HAP-1 (cell line): ENCODE measurements at regions not wholly inside any gene's neighbourhood (a gene's known extent, or its start where the extent isn't known, plus 50 kb on each side); places are given as distances from the start of the nearest gene placed in this dataset.
"Not testable (repeated sequence)": the region's sequence is repeated elsewhere in the genome, so short reads cannot be mapped to it uniquely, and the experiment has no call there.

ENCODE experiments used
- DNase-seq, 2 experiments: peaks; one replicate each; pipeline ENCODE4 v3.0.0-alpha.2; 2016 to 2020; ENCODE audit warnings: low spot score in 2 of 2
- H3K27me3 ChIP-seq: fragments of 250-450 bp; sonication (Bioruptor Pico); 2 replicates; pipeline ENCODE4 v1.5.1; 2020; ENCODE audit warnings: low read depth, mild to moderate bottlenecking, moderate library complexity
- H3K36me3 ChIP-seq: fragments of 250-450 bp; sonication (Bioruptor Pico); replicated peaks from 2 replicates; pipeline ENCODE4 v1.5.1; 2020; ENCODE audit warnings: mild to moderate bottlenecking
- H3K4me1 ChIP-seq: fragments of 250-450 bp; sonication (Bioruptor Pico); 2 replicates; pipeline ENCODE4 v1.5.1; 2020; ENCODE audit warnings: mild to moderate bottlenecking
- H3K4me3 ChIP-seq: fragments of 250-450 bp; sonication (Bioruptor Pico); 2 replicates; pipeline ENCODE4 v1.5.1; 2020; ENCODE audit warnings: mild to moderate bottlenecking, moderate library complexity
- H3K9me3 ChIP-seq: fragments of 250-450 bp; sonication (Bioruptor Pico); 2 replicates; pipeline ENCODE4 v1.5.1; 2020; ENCODE audit warnings: mild to moderate bottlenecking, moderate library complexity
- in situ Hi-C: fragments of 300-500 bp; cut with MboI; formaldehyde crosslinking; loops from 3 replicates; pipeline ENCODE4 v1.14.3; 2020; ENCODE audit warnings: low sequenced_read_pairs, inconsistent platforms, mixed read lengths

DNA sequence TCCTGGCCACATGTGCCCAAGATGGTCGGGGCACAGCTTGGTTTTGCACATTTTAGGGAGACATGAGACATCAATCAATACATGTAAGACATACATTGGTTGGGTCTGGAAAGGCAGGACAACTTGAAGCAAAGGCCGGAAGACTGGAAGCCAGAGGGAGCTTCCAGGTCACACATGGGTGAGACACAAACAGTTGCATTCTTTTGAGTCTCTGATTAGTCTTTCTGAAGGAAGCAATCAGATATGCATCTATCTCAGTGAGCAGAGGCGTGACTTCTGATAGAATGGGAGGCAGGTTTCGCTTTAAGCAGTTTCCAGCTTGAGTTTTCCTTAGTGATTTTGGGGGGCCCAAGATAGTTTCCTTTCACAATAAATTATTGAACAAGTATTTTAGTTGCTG lies 172.5 kb downstream of the RASEF start:
- no peaks in the 10 kb centered on the region for H3K36me3 ChIP-seq
- in situ Hi-C loops: no loop called here
- H3K4me1 ChIP-seq: peaks cover 7% of the 10 kb centered on the region
- H3K9me3 ChIP-seq: no peaks in the 10 kb centered on the region
- DNase-seq: no peak
- H3K27me3 ChIP-seq: no peaks in the 10 kb centered on the region
- no peak overlapping the region for H3K4me3 ChIP-seq

GRCh38 chr9:82890865-82891264 lies 172.1 kb downstream of the RASEF start:
- no peak overlapping the region for H3K4me3 ChIP-seq
- DNase-seq: no peak
- H3K9me3 ChIP-seq: no peaks in the 10 kb centered on the region
- in situ Hi-C loops: no loop called here
- H3K27me3 ChIP-seq: no peaks in the 10 kb centered on the region
- peaks cover 7% of the 10 kb centered on the region for H3K4me1 ChIP-seq
- H3K36me3 ChIP-seq: no peaks in the 10 kb centered on the region

- in situ Hi-C loops: no loop called here
- H3K36me3 ChIP-seq: no peaks in the 10 kb centered on the region
- H3K27me3 ChIP-seq: no peaks in the 10 kb centered on the region
- DNase-seq: no peak
- H3K9me3 ChIP-seq: no peaks in the 10 kb centered on the region
- H3K4me3 ChIP-seq: no peak overlapping the region
- peaks cover 7% of the 10 kb centered on the region for H3K4me1 ChIP-seq
These were observed 171.6 kb downstream of the RASEF start for GRCh38 chr9:82891321-82891720.

- H3K4me1 ChIP-seq: peaks cover 7% of the 10 kb centered on the region
- no peaks in the 10 kb centered on the region for H3K27me3 ChIP-seq
- peak in 1 of 2 experiments; percentile 31 for DNase-seq
- H3K4me3 ChIP-seq: no peak overlapping the region
- no peaks in the 10 kb centered on the region for H3K36me3 ChIP-seq
- in situ Hi-C loops: no loop called here
- no peaks in the 10 kb centered on the region for H3K9me3 ChIP-seq
These were observed 169.4 kb downstream of the RASEF start for GRCh38 chr9:82893549-82893948.

DNA sequence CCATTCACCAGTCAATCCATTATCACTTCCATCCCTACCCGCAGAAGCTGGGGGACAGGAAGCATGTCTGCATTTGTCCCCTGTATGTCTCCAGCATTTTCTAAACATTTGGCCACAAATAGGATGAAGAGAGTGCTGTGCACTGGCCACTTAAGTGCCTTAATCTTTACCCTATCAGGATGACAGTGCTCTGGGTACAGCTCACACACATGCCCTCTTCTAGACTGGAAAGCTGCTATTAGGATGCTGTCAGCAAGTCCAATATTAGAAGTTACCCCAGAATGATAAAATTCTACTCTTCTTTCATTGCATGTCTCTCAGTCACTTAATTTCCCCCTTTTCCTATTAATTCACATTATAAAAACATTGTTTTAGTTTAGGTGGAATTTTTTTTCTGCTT lies 168.4 kb downstream of the RASEF start:
- no peaks in the 10 kb centered on the region for H3K27me3 ChIP-seq
- H3K4me3 ChIP-seq: no peak overlapping the region
- no peaks in the 10 kb centered on the region for H3K36me3 ChIP-seq
- in situ Hi-C loops: no loop called here
- no peak for DNase-seq
- no peaks in the 10 kb centered on the region for H3K9me3 ChIP-seq
- H3K4me1 ChIP-seq: peaks cover 7% of the 10 kb centered on the region

DNA sequence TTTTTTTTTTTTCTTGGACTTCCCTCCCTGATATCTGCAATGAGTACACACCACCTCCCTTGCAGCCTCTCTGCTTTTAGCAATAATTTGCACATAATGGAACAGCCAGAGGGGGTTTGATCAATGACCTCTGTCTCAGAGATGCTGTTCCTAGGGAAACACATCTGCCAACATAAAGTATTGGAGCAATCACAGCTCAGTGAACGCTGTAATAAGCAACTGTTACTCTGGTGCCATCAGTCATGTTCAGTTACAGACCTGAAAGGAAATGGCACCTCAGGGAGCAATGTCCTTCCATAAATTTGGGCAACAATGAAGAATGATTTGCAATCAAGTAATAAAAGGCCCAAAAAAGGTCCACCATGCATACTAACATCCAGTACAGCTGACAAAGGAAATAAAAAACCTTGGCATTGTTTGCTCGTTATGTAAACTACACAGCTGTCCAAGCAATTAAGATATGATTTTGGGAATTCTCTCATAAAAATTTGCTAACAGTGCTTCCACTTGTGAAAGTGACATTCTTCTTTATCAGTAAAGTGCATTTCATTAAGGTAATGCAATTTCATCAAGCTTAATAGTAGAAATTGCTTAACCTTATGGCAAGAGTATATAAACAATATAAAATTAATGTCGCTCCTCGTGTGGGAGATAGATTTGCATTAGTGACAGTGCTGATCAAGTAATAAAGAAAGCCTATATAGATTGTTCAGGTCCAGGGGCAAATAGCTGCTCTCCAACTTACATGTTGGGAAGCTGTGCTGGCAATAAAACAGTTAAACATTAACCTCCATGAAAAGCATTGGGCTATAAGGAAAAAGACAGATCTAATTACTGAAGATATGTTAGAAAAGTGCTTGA lies 167.8 kb downstream of the RASEF start:
- H3K4me3 ChIP-seq: no peak overlapping the region
- no peaks in the 10 kb centered on the region for H3K36me3 ChIP-seq
- DNase-seq: no peak
- H3K9me3 ChIP-seq: no peaks in the 10 kb centered on the region
- in situ Hi-C loops: no loop called here
- no peaks in the 10 kb centered on the region for H3K27me3 ChIP-seq
- peaks cover 7% of the 10 kb centered on the region for H3K4me1 ChIP-seq

GRCh38 chr9:82895822-82896110 lies 167.2 kb downstream of the RASEF start:
- no peaks in the 10 kb centered on the region for H3K27me3 ChIP-seq
- in situ Hi-C loops: no loop called here
- H3K9me3 ChIP-seq: no peaks in the 10 kb centered on the region
- DNase-seq: no peak
- H3K36me3 ChIP-seq: no peaks in the 10 kb centered on the region
- H3K4me1 ChIP-seq: peaks cover 7% of the 10 kb centered on the region
- H3K4me3 ChIP-seq: no peak overlapping the region

GRCh38 chr9:82903503-82903902 lies 159.4 kb downstream of the RASEF start:
- Histone ChIP-seq H3K4me1 (no peaks in the 10 kb centered on the region), H3K9me3 (no peaks in the 10 kb centered on the region), H3K4me3 (no peak overlapping the region), H3K36me3 (no peaks in the 10 kb centered on the region), H3K27me3 (no peaks in the 10 kb centered on the region)
- in situ Hi-C loops: no loop called here
- no peak for DNase-seq

DNA sequence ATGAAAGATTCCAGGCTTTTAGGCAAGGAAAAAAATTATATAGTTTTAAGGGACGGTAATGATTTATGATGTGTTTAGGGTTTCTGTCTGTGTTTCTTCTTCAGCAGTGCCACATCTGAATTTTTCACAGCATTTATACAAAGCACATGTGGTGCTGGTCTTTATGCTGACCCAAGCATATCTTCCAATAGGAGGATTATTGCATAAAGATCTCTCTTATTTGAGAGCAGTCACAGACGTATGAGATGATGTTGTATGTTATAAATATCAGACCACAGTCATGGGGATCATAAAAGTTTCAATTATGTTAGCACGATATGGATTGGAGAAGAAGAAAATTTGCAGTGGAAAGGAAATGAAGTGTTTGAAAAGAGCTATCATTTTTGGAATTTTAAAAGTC lies 150.9 kb downstream of the RASEF start:
- Histone ChIP-seq H3K4me3 (no peak overlapping the region), H3K9me3 (no peaks in the 10 kb centered on the region), H3K27me3 (no peaks in the 10 kb centered on the region), H3K4me1 (no peaks in the 10 kb centered on the region), H3K36me3 (no peaks in the 10 kb centered on the region)
- DNase-seq: no peak
- in situ Hi-C loops: no loop called here

DNA sequence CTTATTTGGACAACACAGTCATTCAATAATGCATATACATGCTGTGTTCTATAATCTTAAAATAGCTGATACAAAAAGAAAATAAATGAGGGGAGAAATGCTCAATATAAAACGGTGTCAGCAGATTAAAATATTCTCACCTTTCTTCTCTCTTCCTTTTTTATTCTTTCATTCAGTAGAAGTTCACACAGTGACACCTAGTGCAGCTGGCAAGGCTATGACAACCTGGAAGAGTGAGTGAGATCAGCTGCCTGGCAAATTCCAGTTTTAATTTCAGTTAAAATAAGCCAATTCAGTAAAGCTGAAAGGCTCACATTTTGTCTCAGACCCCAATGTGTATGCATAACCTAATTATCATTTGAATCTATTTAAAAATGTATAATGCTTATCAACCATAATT lies 150.3 kb downstream of the RASEF start:
- H3K4me3 ChIP-seq: no peak overlapping the region
- H3K9me3 ChIP-seq: no peaks in the 10 kb centered on the region
- DNase-seq: no peak
- no peaks in the 10 kb centered on the region for H3K27me3 ChIP-seq
- no peaks in the 10 kb centered on the region for H3K36me3 ChIP-seq
- H3K4me1 ChIP-seq: no peaks in the 10 kb centered on the region
- in situ Hi-C loops: no loop called here

DNA sequence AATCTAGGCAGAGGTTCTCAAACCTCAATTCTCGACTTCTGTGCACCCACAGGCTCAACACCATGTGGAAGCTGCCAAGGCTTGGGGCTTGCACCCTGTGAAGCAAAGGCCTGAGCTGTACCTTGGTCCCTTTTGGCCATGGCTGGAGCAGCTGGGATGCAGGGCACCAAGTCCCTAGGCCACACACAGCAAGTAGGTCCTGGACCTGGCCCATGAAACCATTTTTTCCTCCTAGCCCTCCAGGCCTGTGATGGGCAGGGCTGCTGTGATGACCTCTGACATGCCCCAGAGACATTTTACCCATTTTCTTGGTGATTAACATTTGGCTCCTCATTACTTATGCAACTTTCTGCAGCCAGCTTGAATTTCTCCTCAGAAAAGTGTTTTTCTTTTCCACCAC lies 146.7 kb downstream of the RASEF start:
- DNase-seq, in situ Hi-C loops: not testable (repeated sequence)

DNA sequence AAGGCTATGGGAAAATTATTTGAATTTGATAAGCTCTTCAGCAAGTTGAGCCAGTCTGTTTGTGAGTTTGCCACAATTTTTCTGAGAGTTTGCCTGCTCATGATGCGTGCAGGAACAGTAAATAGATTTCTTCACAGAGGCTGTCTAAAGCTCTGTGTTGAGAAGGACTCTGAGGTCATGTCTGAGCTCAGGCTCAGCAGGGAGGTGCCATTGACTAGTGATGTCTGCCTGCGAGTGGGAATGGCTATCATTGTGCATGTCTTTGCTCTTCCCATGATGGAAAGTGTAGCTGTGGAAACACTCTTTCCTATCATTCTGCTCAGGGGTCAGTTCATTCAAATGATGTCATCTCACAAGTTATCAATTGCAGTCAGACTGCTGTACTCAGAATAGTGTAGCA lies 142.8 kb downstream of the RASEF start:
- in situ Hi-C loops: no loop called here

More for the DNA sequence above, 146.7 kb downstream of the RASEF start:
- H3K4me3 ChIP-seq, H3K9me3 ChIP-seq, H3K36me3 ChIP-seq, H3K4me1 ChIP-seq, H3K27me3 ChIP-seq: not testable (repeated sequence)

DNA sequence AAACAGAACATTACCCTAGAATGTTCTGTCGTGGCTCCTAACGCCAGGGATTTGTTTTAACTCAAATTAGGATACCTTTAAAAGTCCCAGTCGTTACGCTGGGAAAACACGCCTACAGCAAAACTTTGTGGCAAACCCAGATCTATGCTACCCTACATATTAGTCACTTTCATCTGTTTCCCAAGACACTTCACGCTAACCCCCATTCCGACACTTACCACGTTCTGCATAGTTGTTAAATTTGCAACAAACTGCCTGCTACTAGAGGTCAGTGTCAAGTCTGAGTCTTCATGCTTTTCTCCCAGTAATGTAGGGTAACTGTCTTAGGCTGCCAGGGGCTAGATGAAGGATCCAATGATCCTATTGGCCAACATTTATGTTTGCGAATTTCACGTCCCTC lies 140.3 kb downstream of the RASEF start:
- H3K27me3 ChIP-seq: no peaks in the 10 kb centered on the region
- DNase-seq: no peak
- no peak overlapping the region for H3K4me3 ChIP-seq
- H3K9me3 ChIP-seq: no peaks in the 10 kb centered on the region
- no peaks in the 10 kb centered on the region for H3K36me3 ChIP-seq
- in situ Hi-C loops: no loop called here
- H3K4me1 ChIP-seq: no peaks in the 10 kb centered on the region

More for the DNA sequence above, 142.8 kb downstream of the RASEF start:
- Histone ChIP-seq H3K9me3 (no peaks in the 10 kb centered on the region), H3K4me3 (no peak overlapping the region), H3K36me3 (no peaks in the 10 kb centered on the region), H3K27me3 (no peaks in the 10 kb centered on the region), H3K4me1 (no peaks in the 10 kb centered on the region)
- no peak for DNase-seq

- Histone ChIP-seq H3K9me3 (no peaks in the 10 kb centered on the region), H3K27me3 (no peaks in the 10 kb centered on the region), H3K36me3 (no peaks in the 10 kb centered on the region), H3K4me3 (no peak overlapping the region), H3K4me1 (no peaks in the 10 kb centered on the region)
- no peak for DNase-seq
- in situ Hi-C loops: no loop called here
These were observed 139.6 kb downstream of the RASEF start for GRCh38 chr9:82923092-82923911.
